Astrocyte of the cerebellum (primary cell): ENCODE measurements at regions not wholly inside any gene's neighbourhood (a gene's known extent, or its start where the extent isn't known, plus 50 kb on each side); places are given as distances from the start of the nearest gene placed in this dataset.

Experiments
- DNase-seq: peaks from one replicate; pipeline ENCODE4 v3.0.0-alpha.2; 2011; ENCODE audit warnings: low read depth
- H3K4me3 ChIP-seq: 2 replicates; pipeline ENCODE4 v1.5.1; 2011; ENCODE audit warnings: mild to moderate bottlenecking, low read depth, low read length, moderate library complexity
- CTCF ChIP-seq: IDR thresholded peaks from 2 replicates; pipeline ENCODE4 v1.5.1; 2012; ENCODE audit warnings: low read length, low read depth, moderate library complexity, mild to moderate bottlenecking; ENCODE audit errors: missing control alignments
- in situ Hi-C: cut with HindIII; loops from 2 replicates; pipeline ENCODE4 v1.10.0; 2017; ENCODE audit warnings: low sequenced_read_pairs

DNA sequence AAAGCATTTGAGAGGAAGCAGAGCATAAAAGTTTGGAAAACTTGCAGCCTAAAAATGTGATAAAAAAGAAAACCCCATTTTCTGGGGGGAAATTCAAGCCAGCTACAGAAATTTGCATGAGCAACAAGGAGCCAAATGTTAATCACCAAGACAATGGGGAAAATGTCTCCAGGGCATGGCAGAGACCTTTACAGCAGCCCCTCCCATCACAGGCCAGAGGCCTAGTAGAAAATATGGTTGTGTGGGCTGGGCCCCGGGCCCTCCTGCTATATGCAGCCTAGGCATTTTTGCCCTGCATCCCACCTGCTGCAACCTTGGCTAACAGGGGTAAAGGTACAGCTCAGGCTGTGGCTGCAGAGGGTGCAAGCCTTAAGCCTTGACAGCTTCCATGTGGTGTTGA is 299.6 kb upstream of the NCAM2 start:
- TF ChIP-seq CTCF: no peak
- no peak for DNase-seq
- H3K4me3 ChIP-seq: no peak overlapping the region
- in situ Hi-C loops: no loop called here

DNA sequence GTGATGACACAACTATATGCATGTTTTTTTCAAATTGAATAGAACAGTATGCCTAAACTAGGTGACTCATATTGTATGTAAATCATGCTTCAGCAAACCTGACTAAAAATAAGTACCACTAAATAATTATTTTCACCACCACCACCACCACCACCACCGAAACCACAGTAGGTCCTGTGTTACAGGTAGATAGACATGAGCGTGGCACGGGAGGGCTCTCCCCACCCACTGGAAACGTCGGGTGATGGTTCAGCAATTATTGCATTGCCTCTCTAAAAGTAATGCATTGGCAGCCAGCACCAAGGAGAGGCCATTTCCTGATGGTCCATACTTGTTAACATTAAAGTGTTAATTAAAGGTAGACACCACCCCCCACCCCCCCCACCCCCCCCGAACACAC is 297.0 kb upstream of the NCAM2 start:
- no peak for DNase-seq
- H3K4me3 ChIP-seq: no peak overlapping the region
- in situ Hi-C loops: no loop called here
- no peak for TF ChIP-seq CTCF

- H3K4me3 ChIP-seq: no peak overlapping the region
- no peak for TF ChIP-seq CTCF
- in situ Hi-C loops: no loop called here
- no peak for DNase-seq
These were observed 295.0 kb upstream of the NCAM2 start for GRCh38 chr21:20703112-20703767.

- TF ChIP-seq CTCF: no peak
- in situ Hi-C loops: no loop called here
- DNase-seq: peak; percentile 55
- no peak overlapping the region for H3K4me3 ChIP-seq
These were observed 277.6 kb upstream of the NCAM2 start for GRCh38 chr21:20720623-20721022.

DNA sequence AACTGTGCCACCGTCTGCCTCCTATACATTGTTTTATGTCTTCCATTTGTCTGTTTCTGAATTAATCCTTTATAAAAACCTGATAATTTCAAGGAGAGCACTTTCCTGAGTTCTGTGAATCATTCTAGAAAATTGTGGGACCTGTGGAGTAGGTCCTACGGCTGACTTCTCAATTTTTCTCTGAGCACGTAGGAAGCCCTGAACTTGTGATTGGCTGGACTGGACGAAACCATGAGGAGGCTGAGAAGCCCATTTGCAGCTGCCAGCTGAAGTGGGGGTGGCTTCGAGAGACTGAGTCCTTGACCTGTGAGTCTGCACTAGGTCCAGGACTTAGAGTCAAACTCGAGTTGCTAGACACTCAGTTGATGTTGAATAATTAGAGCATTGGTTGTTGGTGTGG is 277.1 kb upstream of the NCAM2 start:
- H3K4me3 ChIP-seq: no peak overlapping the region
- in situ Hi-C loops: no loop called here
- no peak for TF ChIP-seq CTCF
- DNase-seq: no peak

- in situ Hi-C loops: no loop called here
- no peak overlapping the region for H3K4me3 ChIP-seq
- no peak for DNase-seq
- TF ChIP-seq CTCF: no peak
These were observed 269.5 kb upstream of the NCAM2 start for GRCh38 chr21:20728691-20729090.

DNA sequence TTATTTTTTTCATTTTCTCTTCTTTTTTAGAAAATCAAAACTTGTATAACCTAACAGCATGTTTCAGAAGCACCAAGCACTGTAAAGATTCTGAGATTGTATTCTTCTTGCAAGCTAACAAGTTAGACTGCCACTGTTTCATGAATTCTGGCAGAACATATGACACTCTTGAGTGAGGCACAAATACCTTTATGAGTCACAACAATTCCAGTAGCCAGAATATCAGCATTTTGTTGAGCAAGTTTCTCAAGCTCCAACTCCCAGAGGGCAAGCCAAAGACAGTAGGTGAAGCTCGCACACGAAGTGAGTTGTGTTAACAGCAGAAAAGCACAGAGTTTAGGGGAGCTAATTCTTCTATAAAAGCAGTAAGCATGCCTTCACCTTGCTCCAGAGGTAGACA is 268.8 kb upstream of the NCAM2 start:
- no peak for TF ChIP-seq CTCF
- no peak overlapping the region for H3K4me3 ChIP-seq
- DNase-seq: no peak
- in situ Hi-C loops: no loop called here
